ENCODE measurements at regions not wholly inside any gene's neighbourhood (a gene's known extent, or its start where the extent isn't known, plus 50 kb on each side); places are given as distances from the start of the nearest gene placed in this dataset.

DNA sequence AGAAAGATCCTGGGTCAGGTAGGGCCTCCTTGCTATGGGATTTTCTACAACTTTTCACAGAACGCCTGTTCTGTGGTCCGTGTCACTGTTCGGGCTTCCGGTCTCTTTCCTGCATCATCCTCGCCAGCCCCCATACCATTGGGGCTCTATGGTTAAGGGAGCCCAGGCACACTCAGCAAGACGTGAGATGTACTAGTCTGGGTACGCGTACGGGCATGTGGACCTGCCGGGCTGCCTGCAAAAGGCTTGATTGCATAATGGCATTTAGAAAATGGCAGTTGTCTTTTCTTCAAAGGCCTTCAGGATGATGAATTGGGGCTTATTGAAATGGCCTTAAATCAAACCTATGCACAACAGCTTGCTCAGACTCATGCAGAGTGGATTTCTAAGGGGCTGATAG lies 86.7 kb downstream of the CNGA2 start:
- H3K36me3 ChIP-seq (ENCODE audit: control insufficient read depth in 4 of 4, insufficient read depth in 3 of 4, low read depth in 1 of 4, low read length in 3 of 4), result no peaks in the 10 kb centered on the region
- no peaks in the 10 kb centered on the region for H3K27me3 ChIP-seq (ENCODE audit: control insufficient read depth in 4 of 4, insufficient read depth in 4 of 4, low read length in 3 of 4)
- no peak overlapping the region for H3K4me3 ChIP-seq (ENCODE audit: low read depth in 1 of 3, low read length in 3 of 3)
- WGBS, result 87% methylated on average over 10 of the region's 10 CpGs
- H3K4me1 ChIP-seq (ENCODE audit: control insufficient read depth in 4 of 4, insufficient read depth in 4 of 4, low read length in 3 of 4), result no peaks in the 10 kb centered on the region
- H3K9ac ChIP-seq (ENCODE audit: low read depth in 1 of 2, low read length in 2 of 2), result no peak overlapping the region
- no peak for TF ChIP-seq RAD21 (IDR thresholded peaks at IDR 0.05)
- no peak for TF ChIP-seq JUND (IDR thresholded peaks at IDR 0.05)
- TF ChIP-seq, protein P1, sequence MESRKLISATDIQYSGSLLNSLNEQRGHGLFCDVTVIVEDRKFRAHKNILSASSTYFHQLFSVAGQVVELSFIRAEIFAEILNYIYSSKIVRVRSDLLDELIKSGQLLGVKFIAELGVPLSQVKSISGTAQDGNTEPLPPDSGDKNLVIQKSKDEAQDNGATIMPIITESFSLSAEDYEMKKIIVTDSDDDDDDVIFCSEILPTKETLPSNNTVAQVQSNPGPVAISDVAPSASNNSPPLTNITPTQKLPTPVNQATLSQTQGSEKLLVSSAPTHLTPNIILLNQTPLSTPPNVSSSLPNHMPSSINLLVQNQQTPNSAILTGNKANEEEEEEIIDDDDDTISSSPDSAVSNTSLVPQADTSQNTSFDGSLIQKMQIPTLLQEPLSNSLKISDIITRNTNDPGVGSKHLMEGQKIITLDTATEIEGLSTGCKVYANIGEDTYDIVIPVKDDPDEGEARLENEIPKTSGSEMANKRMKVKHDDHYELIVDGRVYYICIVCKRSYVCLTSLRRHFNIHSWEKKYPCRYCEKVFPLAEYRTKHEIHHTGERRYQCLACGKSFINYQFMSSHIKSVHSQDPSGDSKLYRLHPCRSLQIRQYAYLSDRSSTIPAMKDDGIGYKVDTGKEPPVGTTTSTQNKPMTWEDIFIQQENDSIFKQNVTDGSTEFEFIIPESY (IDR thresholded peaks at IDR 0.05), result no peak
- TF ChIP-seq GABPA (IDR thresholded peaks at IDR 0.05 in 1 of 2, conservative IDR thresholded peaks at IDR 0.05 in 1 of 2), result no peak
- TF ChIP-seq TAF1 (conservative IDR thresholded peaks at IDR 0.05), result no peak
- TF ChIP-seq, protein P2, sequence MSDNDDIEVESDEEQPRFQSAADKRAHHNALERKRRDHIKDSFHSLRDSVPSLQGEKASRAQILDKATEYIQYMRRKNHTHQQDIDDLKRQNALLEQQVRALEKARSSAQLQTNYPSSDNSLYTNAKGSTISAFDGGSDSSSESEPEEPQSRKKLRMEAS (IDR thresholded peaks at IDR 0.05), result no peak
- no peak for TF ChIP-seq NR2F2 (IDR thresholded peaks at IDR 0.05)
- no peak for TF ChIP-seq HNF4G (IDR thresholded peaks at IDR 0.05)
- no peak for TF ChIP-seq CTCF (IDR thresholded peaks at IDR 0.05; ENCODE audit: low read depth, low read length, missing input control)
- no peak for TF ChIP-seq FOXA1 (IDR thresholded peaks at IDR 0.05)
- no peak for TF ChIP-seq SP1 (IDR thresholded peaks at IDR 0.05)
- no peak for TF ChIP-seq YY1 (IDR thresholded peaks at IDR 0.05)
- TF ChIP-seq, protein P3, sequence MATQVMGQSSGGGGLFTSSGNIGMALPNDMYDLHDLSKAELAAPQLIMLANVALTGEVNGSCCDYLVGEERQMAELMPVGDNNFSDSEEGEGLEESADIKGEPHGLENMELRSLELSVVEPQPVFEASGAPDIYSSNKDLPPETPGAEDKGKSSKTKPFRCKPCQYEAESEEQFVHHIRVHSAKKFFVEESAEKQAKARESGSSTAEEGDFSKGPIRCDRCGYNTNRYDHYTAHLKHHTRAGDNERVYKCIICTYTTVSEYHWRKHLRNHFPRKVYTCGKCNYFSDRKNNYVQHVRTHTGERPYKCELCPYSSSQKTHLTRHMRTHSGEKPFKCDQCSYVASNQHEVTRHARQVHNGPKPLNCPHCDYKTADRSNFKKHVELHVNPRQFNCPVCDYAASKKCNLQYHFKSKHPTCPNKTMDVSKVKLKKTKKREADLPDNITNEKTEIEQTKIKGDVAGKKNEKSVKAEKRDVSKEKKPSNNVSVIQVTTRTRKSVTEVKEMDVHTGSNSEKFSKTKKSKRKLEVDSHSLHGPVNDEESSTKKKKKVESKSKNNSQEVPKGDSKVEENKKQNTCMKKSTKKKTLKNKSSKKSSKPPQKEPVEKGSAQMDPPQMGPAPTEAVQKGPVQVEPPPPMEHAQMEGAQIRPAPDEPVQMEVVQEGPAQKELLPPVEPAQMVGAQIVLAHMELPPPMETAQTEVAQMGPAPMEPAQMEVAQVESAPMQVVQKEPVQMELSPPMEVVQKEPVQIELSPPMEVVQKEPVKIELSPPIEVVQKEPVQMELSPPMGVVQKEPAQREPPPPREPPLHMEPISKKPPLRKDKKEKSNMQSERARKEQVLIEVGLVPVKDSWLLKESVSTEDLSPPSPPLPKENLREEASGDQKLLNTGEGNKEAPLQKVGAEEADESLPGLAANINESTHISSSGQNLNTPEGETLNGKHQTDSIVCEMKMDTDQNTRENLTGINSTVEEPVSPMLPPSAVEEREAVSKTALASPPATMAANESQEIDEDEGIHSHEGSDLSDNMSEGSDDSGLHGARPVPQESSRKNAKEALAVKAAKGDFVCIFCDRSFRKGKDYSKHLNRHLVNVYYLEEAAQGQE (IDR thresholded peaks at IDR 0.05), result no peak
- TF ChIP-seq HNF4A (conservative IDR thresholded peaks at IDR 0.05), result no peak
- no peak for TF ChIP-seq ATF3 (IDR thresholded peaks at IDR 0.05)
- no peak for TF ChIP-seq RXRA (IDR thresholded peaks at IDR 0.05)
- no peak for TF ChIP-seq EGR1 (IDR thresholded peaks at IDR 0.05; ENCODE audit: low read depth in 2 of 2)
- TF ChIP-seq FOXA2 (IDR thresholded peaks at IDR 0.05), result no peak
- no peak overlapping the region for H3K27ac ChIP-seq (ENCODE audit: low read depth in 1 of 2, low read length in 2 of 2)
- DNase-seq (ENCODE audit: low spot score), result no peak
- H3K9me3 ChIP-seq (ENCODE audit: control insufficient read depth in 4 of 4, low read length in 3 of 4), result no peaks in the 10 kb centered on the region

All from liver (tissue), 8 donors.